ENCODE measurements at regions not wholly inside any gene's neighbourhood (a gene's known extent, or its start where the extent isn't known, plus 50 kb on each side); places are given as distances from the start of the nearest gene placed in this dataset.

DNA sequence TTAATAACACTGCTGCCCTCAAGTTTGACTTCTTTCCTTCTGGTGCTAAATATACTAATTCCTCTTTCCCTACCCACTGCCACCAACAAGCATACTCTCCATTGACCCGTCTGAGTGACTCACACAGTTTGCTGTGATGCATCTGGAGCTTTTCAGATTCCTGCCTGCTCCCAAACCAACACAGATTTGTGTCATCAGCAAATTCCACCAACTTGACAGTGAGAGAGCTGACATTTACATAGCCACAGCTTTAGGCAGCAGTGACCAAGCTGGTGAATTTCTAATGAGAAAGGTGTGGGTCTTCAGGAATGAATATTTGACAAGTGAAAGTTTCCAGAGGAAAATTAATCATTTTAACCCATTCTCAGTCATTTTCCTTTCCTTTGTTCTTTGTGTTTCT lies 96.5 kb upstream of the PRICKLE2 start:
- no peak for TF ChIP-seq EZH2 (IDR thresholded peaks at IDR 0.05; ENCODE audit: insufficient read depth, poor library complexity, severe bottlenecking)
- no peak for TF ChIP-seq EZH2phosphoT487 (IDR thresholded peaks at IDR 0.05; ENCODE audit: insufficient read depth, low read depth)

Measured in GM23248 (cell line).